ENCODE measurements at regions not wholly inside any gene's neighbourhood (a gene's known extent, or its start where the extent isn't known, plus 50 kb on each side); places are given as distances from the start of the nearest gene placed in this dataset.
"Not testable (repeated sequence)": the region's sequence is repeated elsewhere in the genome, so short reads cannot be mapped to it uniquely, and the experiment has no call there.

GRCh38 chr21:35556536-35556935, 503.8 kb downstream of the SETD4 start:
- FAIRE-seq (no peak), DNase-seq (ENCODE audit: low spot score in 2 of 2) (no peak)

- FAIRE-seq; DNase-seq (ENCODE audit: low spot score in 2 of 2): not testable (repeated sequence)
These were observed 503.4 kb upstream of the RUNX1 start for GRCh38 chr21:35552483-35552882.

GRCh38 chr21:35548904-35549615, 500.0 kb upstream of the RUNX1 start:
- DNase-seq (ENCODE audit: low spot score in 2 of 2) (no peak), FAIRE-seq (no peak)

- DNase-seq (ENCODE audit: low spot score in 2 of 2) (no peak), FAIRE-seq (no peak)
These were observed 499.1 kb upstream of the RUNX1 start for GRCh38 chr21:35547946-35548774.

- FAIRE-seq: no peak
- no peak for DNase-seq (ENCODE audit: low spot score in 2 of 2)
These were observed 494.6 kb upstream of the RUNX1 start for GRCh38 chr21:35543746-35544145.

GRCh38 chr21:35540950-35541638, 492.0 kb upstream of the RUNX1 start:
- DNase-seq (ENCODE audit: low spot score in 2 of 2) (no peak), FAIRE-seq (no peak)

- DNase-seq (ENCODE audit: low spot score in 2 of 2) (no peak), FAIRE-seq (no peak)
These were observed 489.3 kb upstream of the RUNX1 start for GRCh38 chr21:35538386-35538785.

- DNase-seq (ENCODE audit: low spot score in 2 of 2): no peak
- FAIRE-seq: no peak
These were observed 488.5 kb upstream of the RUNX1 start for GRCh38 chr21:35537604-35538003.

- FAIRE-seq (no peak), DNase-seq (ENCODE audit: low spot score in 2 of 2) (no peak)
These were observed 484.8 kb upstream of the RUNX1 start for GRCh38 chr21:35533893-35534292.

GRCh38 chr21:35530766-35531165, 481.7 kb upstream of the RUNX1 start:
- DNase-seq (ENCODE audit: low spot score in 2 of 2) (no peak), FAIRE-seq (no peak)

- DNase-seq (ENCODE audit: low spot score in 2 of 2): no peak
- no peak for FAIRE-seq
These were observed 480.2 kb upstream of the RUNX1 start for GRCh38 chr21:35529171-35529863.

- no peak for FAIRE-seq
- no peak for DNase-seq (ENCODE audit: low spot score in 2 of 2)
These were observed 479.3 kb upstream of the RUNX1 start for GRCh38 chr21:35528116-35529042.

- DNase-seq (ENCODE audit: low spot score in 2 of 2) (no peak), FAIRE-seq (no peak)
These were observed 478.3 kb upstream of the RUNX1 start for GRCh38 chr21:35527358-35527757.

- FAIRE-seq: no peak
- no peak for DNase-seq (ENCODE audit: low spot score in 2 of 2)
These were observed 476.3 kb upstream of the RUNX1 start for GRCh38 chr21:35525443-35525842.

- DNase-seq (ENCODE audit: low spot score in 2 of 2): no peak
- FAIRE-seq: no peak
These were observed 472.9 kb upstream of the RUNX1 start for GRCh38 chr21:35521852-35522505.

GRCh38 chr21:35521293-35521692, 472.2 kb upstream of the RUNX1 start:
- FAIRE-seq (no peak), DNase-seq (ENCODE audit: low spot score in 2 of 2) (no peak)

GRCh38 chr21:35520856-35521255, 471.8 kb upstream of the RUNX1 start:
- no peak for DNase-seq (ENCODE audit: low spot score in 2 of 2)
- FAIRE-seq: no peak

GRCh38 chr21:35520302-35520701, 471.2 kb upstream of the RUNX1 start:
- DNase-seq (ENCODE audit: low spot score in 2 of 2): no peak
- FAIRE-seq: no peak

GRCh38 chr21:35517865-35518264, 468.8 kb upstream of the RUNX1 start:
- DNase-seq (ENCODE audit: low spot score in 2 of 2) (no peak), FAIRE-seq (no peak)
